ENCODE measurements at regions not wholly inside any gene's neighbourhood (a gene's known extent, or its start where the extent isn't known, plus 50 kb on each side); places are given as distances from the start of the nearest gene placed in this dataset.

DNA sequence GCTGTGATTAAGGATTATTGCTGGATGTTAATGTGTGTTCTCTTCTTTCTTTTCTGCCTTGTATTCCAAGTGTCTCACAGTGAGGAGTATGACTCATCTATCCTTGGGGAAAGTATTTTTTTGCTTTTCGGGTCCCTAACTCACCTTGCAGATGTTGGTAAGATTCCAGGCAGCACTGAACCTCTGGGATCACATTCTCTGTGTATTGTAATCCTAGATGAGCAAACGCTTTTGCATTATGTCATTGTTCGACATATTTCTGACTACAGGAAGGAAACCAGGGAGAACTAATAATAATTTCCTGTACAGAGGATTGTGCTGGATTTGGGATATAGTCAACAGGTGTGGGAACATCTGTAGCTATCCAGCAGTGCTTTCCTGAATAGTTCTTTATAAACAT, 246.1 kb upstream of the TUT7 start:
- Histone ChIP-seq H3K4me3 (no peak overlapping the region), H3K9me3 (ENCODE audit: control insufficient read depth in 4 of 4, insufficient read depth in 3 of 4, low read length in 3 of 4) (no peaks in the 10 kb centered on the region), H3K27ac (ENCODE audit: low read depth in 1 of 2, low read length in 1 of 2) (no peak overlapping the region), H3K4me1 (ENCODE audit: control insufficient read depth in 5 of 5, insufficient read depth in 5 of 5, low read length in 5 of 5) (peaks cover 0 to 18% (median 9%) of the 10 kb centered on the region in 5 donors), H3K27me3 (ENCODE audit: control insufficient read depth in 3 of 3, insufficient read depth in 3 of 3, low read length in 2 of 3) (no peaks in the 10 kb centered on the region), H3K36me3 (ENCODE audit: control insufficient read depth in 4 of 4, insufficient read depth in 4 of 4, low read length in 4 of 4) (no peaks in the 10 kb centered on the region), H3K9ac (ENCODE audit: insufficient read depth in 1 of 2, low read length in 2 of 2) (no peak overlapping the region)
- DNase-seq (no peak), ATAC-seq (ENCODE audit: insufficient read depth, low FRiP score) (no peak)
- no peak for TF ChIP-seq CTCF (IDR thresholded peaks at IDR 0.05; ENCODE audit: control extremely low read depth, extremely low read depth)
- 44 to 49% methylated on average over 3 of the region's 3 CpGs for WGBS, 2 donors

- Histone ChIP-seq H3K9ac (ENCODE audit: insufficient read depth in 1 of 2, low read length in 2 of 2) (no peak overlapping the region), H3K9me3 (ENCODE audit: control insufficient read depth in 4 of 4, insufficient read depth in 3 of 4, low read length in 3 of 4) (no peaks in the 10 kb centered on the region), H3K27me3 (ENCODE audit: control insufficient read depth in 3 of 3, insufficient read depth in 3 of 3, low read length in 2 of 3) (no peaks in the 10 kb centered on the region), H3K27ac (ENCODE audit: low read depth in 1 of 2, low read length in 1 of 2) (no peak overlapping the region), H3K36me3 (ENCODE audit: control insufficient read depth in 4 of 4, insufficient read depth in 4 of 4, low read length in 4 of 4) (no peaks in the 10 kb centered on the region), H3K4me3 (no peak overlapping the region), H3K4me1 (ENCODE audit: control insufficient read depth in 5 of 5, insufficient read depth in 5 of 5, low read length in 5 of 5) (peaks cover 0 to 18% (median 9%) of the 10 kb centered on the region in 5 donors)
- ATAC-seq (ENCODE audit: insufficient read depth, low FRiP score), result no peak
- DNase-seq, result no peak
- no peak for TF ChIP-seq CTCF (IDR thresholded peaks at IDR 0.05; ENCODE audit: control extremely low read depth, extremely low read depth)
- WGBS, 2 donors, result 61 to 69% methylated on average over 1 of the region's 1 CpG
Observed at GRCh38 chr9:86599561-86599960, 245.4 kb upstream of the TUT7 start.

DNA sequence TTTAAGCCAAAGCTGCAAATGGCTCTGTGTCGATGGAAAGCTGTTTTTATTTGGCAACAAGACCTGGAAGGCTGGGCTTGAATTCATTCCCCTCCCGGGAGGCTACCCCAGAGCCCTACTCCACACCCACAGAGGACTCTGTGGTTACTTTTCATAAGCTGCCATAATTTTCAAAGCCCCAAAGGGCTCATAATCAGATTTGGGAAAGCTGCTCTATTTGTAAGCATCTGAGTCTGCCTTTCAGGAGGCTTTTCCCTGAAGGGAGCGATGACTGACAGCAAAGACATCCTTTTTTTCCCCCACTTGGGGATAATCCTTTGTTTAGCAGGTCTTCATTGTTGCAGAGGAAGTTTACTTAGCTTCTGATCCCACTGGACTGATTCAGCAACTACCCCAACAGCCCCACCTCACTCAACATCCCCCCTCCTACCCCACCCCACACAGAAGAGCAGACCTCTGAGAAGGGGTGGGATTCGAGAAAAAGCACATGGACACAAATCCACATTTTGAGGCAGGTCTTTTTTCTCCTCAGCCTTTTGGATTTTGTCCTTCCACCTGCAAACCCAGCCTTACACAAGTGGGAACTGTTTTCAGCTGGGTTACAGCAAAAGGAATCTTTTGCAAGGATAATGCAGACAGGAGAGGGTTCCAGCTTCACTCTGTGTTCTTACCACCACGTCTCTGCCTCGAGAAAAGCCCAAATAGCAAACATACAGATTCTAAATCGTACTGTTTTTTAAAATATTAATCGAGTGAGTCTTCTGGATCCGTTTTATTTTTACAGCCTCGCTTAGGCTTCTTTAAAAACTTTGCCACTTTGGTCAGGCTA, 244.4 kb upstream of the TUT7 start:
- peaks cover 0 to 18% (median 9%) of the 10 kb centered on the region in 5 donors for H3K4me1 ChIP-seq (ENCODE audit: control insufficient read depth in 5 of 5, insufficient read depth in 5 of 5, low read length in 5 of 5)
- no peak for TF ChIP-seq CTCF (IDR thresholded peaks at IDR 0.05; ENCODE audit: control extremely low read depth, extremely low read depth)
- no peaks in the 10 kb centered on the region for H3K36me3 ChIP-seq (ENCODE audit: control insufficient read depth in 4 of 4, insufficient read depth in 4 of 4, low read length in 4 of 4)
- WGBS, 2 donors, result 66 to 75% methylated on average over 10 of the region's 10 CpGs
- no peaks in the 10 kb centered on the region for H3K27me3 ChIP-seq (ENCODE audit: control insufficient read depth in 3 of 3, insufficient read depth in 3 of 3, low read length in 2 of 3)
- no peak overlapping the region for H3K27ac ChIP-seq (ENCODE audit: low read depth in 1 of 2, low read length in 1 of 2)
- DNase-seq (peak in 2 of 3 donors; percentile 50 to 55), ATAC-seq (ENCODE audit: insufficient read depth, low FRiP score) (no peak)
- H3K9me3 ChIP-seq (ENCODE audit: control insufficient read depth in 4 of 4, insufficient read depth in 3 of 4, low read length in 3 of 4), result no peaks in the 10 kb centered on the region
- H3K4me3 ChIP-seq, result no peak overlapping the region
- no peak overlapping the region for H3K9ac ChIP-seq (ENCODE audit: insufficient read depth in 1 of 2, low read length in 2 of 2)

All from lung (tissue), 11 donors.